CD8-positive, alpha-beta memory T cell (primary cell): ENCODE measurements at regions not wholly inside any gene's neighbourhood (a gene's known extent, or its start where the extent isn't known, plus 50 kb on each side); places are given as distances from the start of the nearest gene placed in this dataset.
"Not testable (repeated sequence)": the region's sequence is repeated elsewhere in the genome, so short reads cannot be mapped to it uniquely, and the experiment has no call there.

Source experiments
- CTCF ChIA-PET: fragments of 350-600 bp; sonication (Branson Sonifier 250); formaldehyde crosslinking; loops from one replicate; lab custom pipeline; 2021; ENCODE audit warnings: antibody characterized with exemption; lab: Charles Lee
- POLR2A ChIA-PET: fragments of 350-600 bp; sonication (Branson Sonifier 250); formaldehyde crosslinking; loops from one replicate; lab custom pipeline; 2021; ENCODE audit warnings: antibody characterized with exemption; lab: Charles Lee
- DNase-seq, 5 donors: peaks; one replicate each; pipeline versions ENCODE4 v3.0.0 to v3.0.0-alpha.2; 2020 to 2022; ENCODE audit warnings: mixed read lengths in 1 of 5
- H3K27ac ChIP-seq: one replicate; pipeline ENCODE4 v1.7.0; 2013; ENCODE audit warnings: low read depth, mild to moderate bottlenecking, low read length, moderate library complexity
- H3K27me3 ChIP-seq: 2 replicates; pipeline ENCODE4 v1.7.0; 2013; ENCODE audit warnings: low read length, mild to moderate bottlenecking; ENCODE audit not compliant: insufficient read depth, poor library complexity, severe bottlenecking
- H3K36me3 ChIP-seq: 2 replicates; pipeline ENCODE4 v1.7.0; 2013; ENCODE audit warnings: mild to moderate bottlenecking, low read length, moderate library complexity; ENCODE audit not compliant: insufficient read depth
- H3K4me1 ChIP-seq: 2 replicates; pipeline ENCODE4 v1.7.0; 2013; ENCODE audit warnings: mild to moderate bottlenecking, low read length, moderate library complexity; ENCODE audit not compliant: insufficient read depth
- H3K4me3 ChIP-seq: 2 replicates; pipeline ENCODE4 v1.7.0; 2013; ENCODE audit warnings: mild to moderate bottlenecking, low read length
- H3K9me3 ChIP-seq: 2 replicates; pipeline ENCODE4 v1.7.0; 2013; ENCODE audit warnings: mild to moderate bottlenecking, low read length
- H3K27ac Mint-ChIP-seq, 8 donors: one replicate each; pipeline ENCODE4 v1.8.0; 2020 to 2021; ENCODE audit warnings: mixed read lengths in 8 of 8, mild to moderate bottlenecking in 6 of 8, inconsistent platforms in 3 of 8, moderate library complexity in 3 of 8
- H3K27me3 Mint-ChIP-seq, 2 donors: one replicate each; pipeline ENCODE4 v1.8.0; 2020 to 2021; ENCODE audit warnings: mixed read lengths in 2 of 2, mild to moderate bottlenecking in 1 of 2, moderate library complexity in 1 of 2
- H3K36me3 Mint-ChIP-seq, 3 donors: one replicate each; pipeline ENCODE4 v1.8.0; 2020 to 2021; ENCODE audit warnings: mixed read lengths in 3 of 3, inconsistent platforms in 1 of 3, mild to moderate bottlenecking in 1 of 3
- H3K4me1 Mint-ChIP-seq, 3 donors: one replicate each; pipeline ENCODE4 v1.8.0; 2020 to 2021; ENCODE audit warnings: mixed read lengths in 3 of 3, inconsistent platforms in 1 of 3, mild to moderate bottlenecking in 1 of 3
- H3K4me3 Mint-ChIP-seq, 7 donors: one replicate each; pipeline ENCODE4 v1.8.0; 2020 to 2021; ENCODE audit warnings: mixed read lengths in 7 of 7, mild to moderate bottlenecking in 6 of 7, moderate library complexity in 4 of 7, inconsistent platforms in 2 of 7
- H3K9me3 Mint-ChIP-seq, 5 donors: one replicate each; pipeline ENCODE4 v1.8.0; 2020 to 2022; ENCODE audit warnings: mixed read lengths in 5 of 5, mild to moderate bottlenecking in 3 of 5, moderate library complexity in 2 of 5, inconsistent platforms in 1 of 5

DNA sequence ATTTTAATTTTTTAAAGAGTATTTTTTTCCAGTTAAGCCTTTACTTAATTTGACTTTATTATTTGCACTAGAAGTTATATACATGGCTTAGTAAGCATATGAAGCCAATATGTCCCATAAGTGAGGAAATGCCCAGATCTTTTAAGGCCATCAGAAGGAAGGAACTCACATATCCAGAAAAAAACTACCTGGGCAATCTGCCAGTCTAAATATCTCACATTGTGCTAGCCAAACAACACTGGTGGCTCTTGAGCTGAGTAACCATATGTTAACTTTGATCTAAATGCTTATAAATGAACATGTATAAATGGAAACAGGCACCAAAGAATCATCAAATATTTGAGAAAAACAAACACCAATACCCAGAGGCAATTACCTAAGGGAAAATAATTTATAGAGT lies 138.6 kb upstream of the APOOL start:
- DNase-seq, result no peak
- POLR2A ChIA-PET, result no interaction called here
- Histone ChIP-seq H3K27ac (no peak overlapping the region), H3K27me3 (no peaks in the 10 kb centered on the region), H3K36me3 (no peaks in the 10 kb centered on the region), H3K4me1 (no peaks in the 10 kb centered on the region), H3K9me3 (no peaks in the 10 kb centered on the region), H3K4me3 (no peak overlapping the region)
- Mint-ChIP-seq H3K4me3 (no peak overlapping the region), H3K27ac (no peak overlapping the region), H3K4me1 (no peaks in the 10 kb centered on the region), H3K27me3 (peaks cover 0 to 9% of the 10 kb centered on the region in 2 donors), H3K9me3 (peaks cover 0 to 3% (median 0%) of the 10 kb centered on the region in 5 donors), H3K36me3 (no peaks in the 10 kb centered on the region)
- CTCF ChIA-PET, result no interaction called here

DNA sequence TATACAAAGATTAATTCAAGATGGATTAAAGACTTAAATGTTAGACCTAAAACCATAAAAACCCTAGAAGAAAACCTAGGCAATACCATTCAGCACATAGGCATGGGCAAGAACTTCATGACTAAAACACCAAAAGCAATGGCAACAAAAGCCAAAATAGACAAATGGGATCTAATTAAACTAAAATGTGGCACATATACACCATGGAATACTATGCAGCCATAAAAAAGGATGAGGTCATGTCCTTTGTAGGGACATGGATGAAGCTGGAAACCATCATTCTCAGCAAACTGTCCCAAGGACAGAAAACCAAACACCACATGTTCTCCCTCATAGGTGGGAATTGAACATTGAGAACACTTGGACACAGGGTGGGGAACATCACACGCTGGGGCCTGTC lies 133.4 kb upstream of the APOOL start:
- H3K27ac Mint-ChIP-seq, H3K4me1 Mint-ChIP-seq, H3K36me3 ChIP-seq, H3K27me3 Mint-ChIP-seq, H3K4me3 ChIP-seq, H3K9me3 ChIP-seq, H3K27me3 ChIP-seq, CTCF ChIA-PET, POLR2A ChIA-PET, H3K27ac ChIP-seq, H3K36me3 Mint-ChIP-seq, H3K4me3 Mint-ChIP-seq, H3K9me3 Mint-ChIP-seq, H3K4me1 ChIP-seq, DNase-seq: not testable (repeated sequence)

DNA sequence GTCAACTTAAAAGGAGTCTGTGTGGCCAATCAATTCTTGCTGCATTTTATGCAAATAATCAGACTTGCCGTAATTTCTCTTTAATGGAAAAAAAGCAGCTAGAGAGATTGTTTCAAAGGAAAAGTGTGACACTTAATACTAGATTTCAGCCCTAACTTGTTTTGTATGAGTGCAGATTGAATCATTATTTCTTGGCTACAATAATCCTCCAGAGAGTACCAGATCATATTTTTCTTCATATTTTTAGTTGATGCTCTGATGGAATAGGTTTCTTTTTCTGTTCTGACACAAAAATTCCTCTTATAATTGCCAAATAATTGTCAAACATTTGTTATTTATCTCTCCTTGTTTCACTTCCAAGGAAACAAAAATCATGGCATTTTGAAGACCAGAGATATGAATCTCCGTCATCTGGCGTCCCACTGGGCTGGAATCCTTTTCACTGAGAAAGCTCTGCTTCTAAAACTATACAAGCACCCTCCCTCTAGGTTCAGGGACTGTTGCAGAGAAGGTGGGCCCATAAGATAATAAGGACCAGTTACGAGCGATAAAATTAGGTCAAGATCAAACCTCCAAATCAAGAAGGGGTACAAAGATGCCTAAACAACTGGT lies 131.4 kb upstream of the APOOL start:
- H3K4me1 Mint-ChIP-seq, H3K9me3 Mint-ChIP-seq, H3K36me3 Mint-ChIP-seq, POLR2A ChIA-PET, H3K27me3 ChIP-seq, H3K36me3 ChIP-seq, CTCF ChIA-PET, H3K27me3 Mint-ChIP-seq, DNase-seq, H3K4me1 ChIP-seq, H3K27ac Mint-ChIP-seq, H3K4me3 ChIP-seq, H3K4me3 Mint-ChIP-seq, H3K9me3 ChIP-seq, H3K27ac ChIP-seq: not testable (repeated sequence)

DNA sequence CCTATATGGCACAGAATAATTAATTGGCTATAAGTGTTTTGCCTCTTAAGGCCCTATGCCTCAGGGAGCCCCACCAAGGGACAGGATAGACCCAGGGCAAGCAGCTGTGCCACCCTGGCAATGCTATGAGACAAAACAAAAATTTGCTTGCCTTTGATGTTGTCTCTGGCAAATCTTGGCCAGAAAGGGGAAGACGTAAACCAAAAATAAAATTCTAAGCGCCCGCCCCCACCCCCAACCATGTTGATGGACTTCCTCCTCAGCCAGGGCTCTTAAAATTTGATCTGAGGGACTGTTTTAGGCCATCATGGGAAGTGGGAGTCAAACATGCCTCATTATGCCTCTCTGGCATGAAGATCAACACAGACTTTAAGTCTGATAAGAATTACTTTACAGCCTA lies 130.5 kb upstream of the APOOL start:
- POLR2A ChIA-PET, result no interaction called here
- no peaks in the 10 kb centered on the region for H3K36me3 Mint-ChIP-seq
- DNase-seq, result no peak

DNA sequence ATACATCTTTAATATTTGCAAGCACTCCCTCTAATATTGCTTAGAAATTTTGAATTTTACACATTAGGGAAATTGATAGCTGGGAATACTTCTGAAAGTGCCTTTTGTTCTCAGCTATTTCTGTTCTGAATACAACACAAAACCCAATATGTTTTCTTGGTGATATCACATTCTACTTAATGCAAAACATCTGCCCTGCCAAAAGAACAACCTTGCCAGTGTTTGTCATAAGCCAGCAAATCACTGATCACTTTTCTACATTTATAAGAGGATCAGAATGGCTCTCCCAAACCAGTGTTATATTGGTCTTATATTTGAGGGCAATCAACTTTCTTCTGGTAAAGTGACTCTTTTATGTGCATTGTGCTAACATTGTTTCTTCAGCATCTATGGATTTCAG lies 126.8 kb upstream of the APOOL start:
- H3K4me1 ChIP-seq, result no peaks in the 10 kb centered on the region
- no peaks in the 10 kb centered on the region for H3K27me3 ChIP-seq
- H3K27ac ChIP-seq, result no peak overlapping the region
- no peaks in the 10 kb centered on the region for H3K36me3 ChIP-seq
- ChIA-PET POLR2A (no interaction called here), CTCF (no interaction called here)
- no peaks in the 10 kb centered on the region for H3K27me3 Mint-ChIP-seq
- peaks cover 0 to 2% (median 0%) of the 10 kb centered on the region in 5 donors for H3K9me3 Mint-ChIP-seq
- DNase-seq, result no peak
- no peak overlapping the region for H3K4me3 Mint-ChIP-seq
- no peak overlapping the region for H3K4me3 ChIP-seq
- H3K4me1 Mint-ChIP-seq, result no peaks in the 10 kb centered on the region
- no peaks in the 10 kb centered on the region for H3K9me3 ChIP-seq
- no peaks in the 10 kb centered on the region for H3K36me3 Mint-ChIP-seq
- no peak overlapping the region for H3K27ac Mint-ChIP-seq

More for the DNA sequence above, 130.5 kb upstream of the APOOL start:
- no peak overlapping the region for H3K27ac ChIP-seq
- H3K4me3 ChIP-seq, result no peak overlapping the region
- H3K36me3 ChIP-seq, result no peaks in the 10 kb centered on the region
- Mint-ChIP-seq H3K9me3 (peaks cover 0 to 3% (median 0%) of the 10 kb centered on the region in 5 donors), H3K4me1 (no peaks in the 10 kb centered on the region), H3K27me3 (peaks cover 0 to 5% of the 10 kb centered on the region in 2 donors), H3K4me3 (no peak overlapping the region), H3K27ac (no peak overlapping the region)
- no peaks in the 10 kb centered on the region for H3K4me1 ChIP-seq
- H3K9me3 ChIP-seq, result no peaks in the 10 kb centered on the region
- no peaks in the 10 kb centered on the region for H3K27me3 ChIP-seq
- CTCF ChIA-PET, result no interaction called here

DNA sequence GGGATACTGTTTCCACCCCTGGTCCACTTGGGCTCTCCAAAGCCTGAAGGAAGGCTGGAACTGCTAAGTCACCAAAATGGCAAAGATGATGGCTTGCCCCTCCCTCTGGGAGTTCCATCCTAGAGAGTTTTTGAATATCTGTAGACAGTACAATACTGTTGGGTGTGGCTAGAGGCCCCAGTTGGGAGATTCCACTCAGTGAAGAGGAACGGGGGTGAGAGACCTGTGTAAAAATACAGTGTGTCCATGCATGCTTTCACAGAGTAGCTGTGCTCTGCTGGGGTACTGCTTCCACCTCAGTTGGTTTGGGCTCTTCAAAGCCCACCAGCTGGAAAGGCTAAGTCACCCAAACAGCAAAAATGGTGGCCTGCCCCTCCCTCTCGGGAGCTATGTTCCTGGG lies 109.8 kb upstream of the APOOL start:
- no peaks in the 10 kb centered on the region for H3K9me3 ChIP-seq
- H3K36me3 ChIP-seq, result no peaks in the 10 kb centered on the region
- H3K27me3 ChIP-seq, result no peaks in the 10 kb centered on the region
- H3K36me3 Mint-ChIP-seq, result no peaks in the 10 kb centered on the region
- no peak overlapping the region for H3K4me3 Mint-ChIP-seq
- POLR2A ChIA-PET, result no interaction called here
- peaks cover 0 to 3% (median 0%) of the 10 kb centered on the region in 5 donors for H3K9me3 Mint-ChIP-seq
- DNase-seq, result no peak
- H3K27ac ChIP-seq, result no peak overlapping the region
- no peaks in the 10 kb centered on the region for H3K4me1 Mint-ChIP-seq
- CTCF ChIA-PET, result no interaction called here
- H3K4me3 ChIP-seq, result no peak overlapping the region
- no peaks in the 10 kb centered on the region for H3K4me1 ChIP-seq
- H3K27ac Mint-ChIP-seq, result no peak overlapping the region
- no peaks in the 10 kb centered on the region for H3K27me3 Mint-ChIP-seq

DNA sequence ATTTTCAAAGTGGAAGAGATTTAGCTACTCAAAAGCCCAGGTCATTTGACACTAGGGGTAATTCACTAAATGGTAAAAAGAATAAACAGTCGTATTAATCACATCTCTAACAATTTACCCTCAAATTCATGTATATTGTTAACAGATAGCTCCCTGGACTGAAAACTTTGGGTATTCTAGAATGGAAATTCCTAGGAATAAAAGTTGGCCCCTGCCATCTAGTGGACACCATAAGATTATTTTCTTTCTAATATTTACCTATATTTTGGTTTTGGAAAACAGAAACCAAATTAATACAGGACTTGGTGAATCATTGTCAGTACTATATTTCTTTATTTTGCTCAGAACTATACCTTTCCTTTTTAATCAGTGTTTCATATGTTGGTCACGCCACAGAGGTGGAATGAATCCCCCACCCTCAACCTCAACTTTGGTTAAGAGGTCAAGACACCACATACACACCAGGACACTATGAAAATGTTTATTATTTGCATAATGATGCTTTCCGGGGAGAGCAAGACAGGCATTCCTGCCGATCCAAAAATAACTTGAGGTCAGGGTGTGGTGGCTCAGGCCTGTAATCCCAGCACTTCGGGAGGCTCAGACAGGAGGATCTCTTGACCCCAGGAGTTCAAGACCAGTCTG lies 96.2 kb upstream of the APOOL start:
- H3K27ac Mint-ChIP-seq, result peak overlapping the region in 1 of 8 donors; percentile 42
- H3K4me3 Mint-ChIP-seq, result no peak overlapping the region
- peaks cover 0 to 2% (median 0%) of the 10 kb centered on the region in 5 donors for H3K9me3 Mint-ChIP-seq
- CTCF ChIA-PET, result no interaction called here
- H3K27me3 ChIP-seq, result no peaks in the 10 kb centered on the region
- H3K9me3 ChIP-seq, result no peaks in the 10 kb centered on the region
- H3K4me3 ChIP-seq, result no peak overlapping the region
- no peaks in the 10 kb centered on the region for H3K4me1 Mint-ChIP-seq
- no peak overlapping the region for H3K27ac ChIP-seq
- POLR2A ChIA-PET, result no interaction called here
- no peaks in the 10 kb centered on the region for H3K4me1 ChIP-seq
- H3K27me3 Mint-ChIP-seq, result no peaks in the 10 kb centered on the region
- no peak for DNase-seq
- H3K36me3 ChIP-seq, result no peaks in the 10 kb centered on the region
- H3K36me3 Mint-ChIP-seq, result no peaks in the 10 kb centered on the region

DNA sequence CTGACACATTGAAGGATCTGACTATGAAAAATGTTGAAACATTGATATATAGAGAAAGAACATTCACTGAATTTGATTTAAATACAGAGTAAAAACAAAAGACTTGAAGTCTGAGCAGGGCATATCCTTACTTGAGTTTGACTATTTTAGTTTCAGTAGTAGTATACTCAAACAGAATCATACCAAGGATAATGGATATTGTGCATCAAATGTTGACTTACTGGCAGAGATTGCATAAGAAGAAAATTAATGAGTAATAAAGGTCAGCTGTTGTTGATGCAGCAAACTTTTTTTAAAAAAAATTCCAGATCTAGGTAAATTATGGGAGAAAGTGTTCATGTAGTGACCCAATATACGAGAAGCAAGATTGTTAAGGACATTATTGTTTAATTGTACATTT lies 94.5 kb upstream of the APOOL start:
- no peaks in the 10 kb centered on the region for H3K9me3 ChIP-seq
- H3K4me3 Mint-ChIP-seq, result no peak overlapping the region
- no peak for DNase-seq
- no peaks in the 10 kb centered on the region for H3K9me3 Mint-ChIP-seq
- H3K27ac Mint-ChIP-seq, result no peak overlapping the region
- POLR2A ChIA-PET, result no interaction called here
- H3K27me3 Mint-ChIP-seq, result peaks cover 0 to 1% of the 10 kb centered on the region in 2 donors
- no peaks in the 10 kb centered on the region for H3K27me3 ChIP-seq
- H3K4me1 ChIP-seq, result no peaks in the 10 kb centered on the region
- CTCF ChIA-PET, result no interaction called here
- H3K27ac ChIP-seq, result no peak overlapping the region
- no peaks in the 10 kb centered on the region for H3K36me3 Mint-ChIP-seq
- no peaks in the 10 kb centered on the region for H3K4me1 Mint-ChIP-seq
- no peak overlapping the region for H3K4me3 ChIP-seq
- H3K36me3 ChIP-seq, result no peaks in the 10 kb centered on the region
